Ammon's horn (tissue), 1 donor: ENCODE measurements at regions not wholly inside any gene's neighbourhood (a gene's known extent, or its start where the extent isn't known, plus 50 kb on each side); places are given as distances from the start of the nearest gene placed in this dataset.

ENCODE experiments used
- DNase-seq: peaks from one replicate; pipeline ENCODE4 v3.0.0-alpha.2; 2016; ENCODE audit warnings: low spot score

- DNase-seq, result peak; percentile 42
These were observed 156.3 kb downstream of the TMX1 start for GRCh38 chr14:51396222-51396815.

DNA sequence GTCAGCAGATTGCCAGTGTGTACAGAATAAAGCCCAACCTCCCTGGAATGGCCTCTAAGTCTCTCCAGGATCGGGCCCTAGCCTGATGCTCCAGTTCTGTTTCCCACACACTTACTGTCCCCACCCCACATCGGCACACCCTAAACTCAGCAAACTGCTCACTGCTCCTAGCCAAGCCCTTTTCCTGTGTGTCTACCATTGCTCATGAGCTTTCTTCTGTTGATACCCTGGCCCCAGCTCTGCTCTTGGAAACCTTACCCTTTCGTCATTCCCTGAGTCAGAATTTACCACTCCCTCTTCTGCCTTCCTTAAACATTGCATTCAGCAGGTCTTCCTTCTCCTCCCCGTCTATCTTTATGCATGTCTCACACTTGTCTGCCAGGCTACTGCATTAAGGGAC is 158.9 kb downstream of the TMX1 start:
- DNase-seq, result no peak

DNA sequence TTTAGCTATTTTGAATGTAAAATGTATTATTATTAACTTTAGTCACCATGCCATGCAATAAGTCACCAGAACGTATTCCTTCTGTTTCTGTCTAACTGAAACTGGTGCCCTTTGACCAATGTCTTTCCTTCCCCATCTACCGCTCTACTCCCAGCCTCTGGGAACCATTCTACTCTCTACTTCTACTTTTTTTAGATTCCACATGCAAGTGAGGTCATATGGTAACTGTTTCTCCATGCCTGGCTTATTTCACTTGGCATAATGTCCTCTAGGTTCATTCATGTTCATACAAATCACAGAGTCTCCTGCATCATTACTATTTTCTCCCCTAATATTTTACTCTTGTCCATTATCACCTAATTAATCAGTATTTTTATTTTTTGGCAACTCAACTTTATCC is 160.1 kb downstream of the TMX1 start:
- DNase-seq, result no peak

GRCh38 chr14:51401272-51401671 is 161.2 kb downstream of the TMX1 start:
- DNase-seq, result no peak

DNA sequence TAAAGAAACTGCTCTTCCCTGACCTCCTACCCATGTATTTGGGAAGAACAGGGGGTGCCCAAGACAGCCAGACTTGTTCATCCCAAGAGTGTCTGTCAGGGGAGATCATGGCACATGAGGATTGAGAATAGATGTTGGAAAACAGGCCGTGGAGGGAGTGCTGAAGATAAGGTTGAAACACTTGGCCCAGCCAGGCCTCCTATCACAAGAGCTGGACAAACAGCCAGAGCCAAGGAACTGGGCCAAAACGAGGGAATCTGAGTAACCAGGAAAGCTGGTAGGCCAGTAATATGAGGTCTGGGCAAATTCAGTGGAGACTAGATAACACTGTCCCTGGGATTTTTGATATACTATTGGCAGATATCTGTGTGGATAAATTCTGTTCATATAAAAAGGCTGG is 161.7 kb downstream of the TMX1 start:
- no peak for DNase-seq

DNA sequence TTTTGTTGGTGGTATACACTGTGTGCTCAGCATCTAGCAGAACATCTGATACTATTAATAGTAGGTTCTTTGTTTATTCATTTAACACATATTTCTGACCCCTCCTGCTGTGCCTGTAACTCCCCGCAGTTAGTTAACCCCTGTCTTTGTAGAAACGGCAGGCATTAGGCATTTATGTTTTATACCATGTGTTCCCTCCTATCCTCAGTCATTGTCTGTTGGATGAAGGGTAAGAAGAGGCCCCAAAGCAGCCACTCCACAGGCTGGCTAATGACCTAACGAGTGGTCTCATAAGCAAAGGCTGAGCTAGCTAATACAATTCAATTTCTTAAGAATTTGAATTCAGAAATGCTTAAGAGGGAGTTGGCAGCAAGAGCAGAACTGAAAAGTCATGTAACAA is 170.8 kb downstream of the TMX1 start:
- no peak for DNase-seq

DNA sequence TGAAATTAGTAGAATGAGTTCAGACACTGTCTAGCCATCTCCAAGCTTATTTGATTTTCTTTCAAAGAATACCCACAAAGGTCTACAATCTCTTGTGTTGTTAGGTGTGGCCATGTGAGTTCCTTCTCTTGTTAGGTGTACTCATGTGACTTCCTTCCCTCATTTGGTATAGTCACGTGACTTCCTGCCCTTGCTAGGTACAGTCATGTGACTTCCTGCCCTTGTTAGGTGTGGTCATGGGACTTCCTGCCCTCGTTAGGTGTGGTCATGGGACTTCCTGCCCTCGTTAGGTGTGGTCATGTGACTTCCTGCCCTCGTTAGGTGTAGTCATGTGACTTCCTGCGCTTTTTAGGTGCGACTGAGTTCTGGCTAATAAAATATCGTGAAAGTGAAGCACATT is 179.6 kb downstream of the TMX1 start:
- DNase-seq, result no peak

GRCh38 chr14:51422704-51423103 is 182.7 kb downstream of the TMX1 start:
- no peak for DNase-seq

DNA sequence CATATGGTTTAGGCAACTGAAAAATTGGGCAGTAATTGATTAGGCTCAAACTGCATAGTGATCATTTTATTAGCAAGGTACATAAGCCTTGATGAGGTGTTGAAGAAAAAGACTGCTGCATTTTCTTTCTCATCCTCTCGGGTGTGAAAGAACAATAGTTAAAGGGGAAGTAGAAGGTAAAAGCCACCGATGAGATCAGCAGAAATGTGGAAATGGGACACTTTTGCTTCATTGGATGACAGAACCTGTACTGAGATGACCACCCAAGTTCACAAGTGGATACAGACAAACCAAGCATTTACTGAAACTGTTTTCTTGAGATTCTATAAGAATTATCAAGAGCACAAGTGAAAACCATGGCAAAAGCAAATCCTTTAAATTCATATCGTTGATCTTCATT is 184.0 kb downstream of the TMX1 start:
- DNase-seq, result no peak

GRCh38 chr14:51424561-51425251 is 184.7 kb downstream of the TMX1 start:
- no peak for DNase-seq

- DNase-seq, result no peak
These were observed 188.9 kb downstream of the TMX1 start for GRCh38 chr14:51428981-51429380.

DNA sequence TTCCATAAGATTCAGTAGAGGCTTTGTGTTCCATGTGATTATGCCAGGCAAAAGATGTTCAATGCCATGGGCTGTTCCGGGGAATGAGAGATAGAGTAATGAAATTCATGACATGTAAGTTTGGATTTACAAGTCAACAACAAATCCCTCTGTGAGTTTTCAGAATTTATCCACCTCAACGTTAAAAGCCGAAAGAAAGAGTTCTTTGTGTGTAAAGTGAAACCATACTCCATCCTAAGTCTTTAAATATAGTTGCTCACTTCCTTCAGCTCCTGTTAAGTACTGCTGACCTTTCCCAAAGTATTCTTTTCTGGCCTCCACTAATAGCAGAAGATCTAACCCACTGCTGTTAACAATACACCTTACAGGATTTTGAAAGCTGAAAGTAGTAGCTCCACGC is 190.0 kb downstream of the TMX1 start:
- no peak for DNase-seq

DNA sequence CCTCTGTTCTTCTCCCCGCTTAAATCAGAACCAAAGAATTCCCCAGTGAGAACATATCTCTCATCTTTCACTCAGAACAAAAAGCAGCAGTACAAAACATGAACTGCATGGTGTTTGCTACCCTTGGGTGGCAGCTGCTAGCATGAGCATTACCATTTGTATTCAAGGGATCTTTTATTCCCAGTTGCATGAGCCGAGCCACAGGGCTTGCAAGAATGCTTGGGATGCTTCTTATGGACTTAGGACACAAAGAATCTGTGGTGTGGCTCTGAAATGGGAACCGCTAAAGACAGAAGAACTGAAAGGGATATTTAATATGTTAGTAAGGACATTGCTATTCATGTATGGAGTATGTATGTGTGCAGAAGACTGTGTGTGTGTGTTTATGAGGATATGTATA is 190.6 kb downstream of the TMX1 start:
- peak; percentile 72 for DNase-seq

GRCh38 chr14:51431033-51431709 is 191.1 kb downstream of the TMX1 start:
- no peak for DNase-seq

DNA sequence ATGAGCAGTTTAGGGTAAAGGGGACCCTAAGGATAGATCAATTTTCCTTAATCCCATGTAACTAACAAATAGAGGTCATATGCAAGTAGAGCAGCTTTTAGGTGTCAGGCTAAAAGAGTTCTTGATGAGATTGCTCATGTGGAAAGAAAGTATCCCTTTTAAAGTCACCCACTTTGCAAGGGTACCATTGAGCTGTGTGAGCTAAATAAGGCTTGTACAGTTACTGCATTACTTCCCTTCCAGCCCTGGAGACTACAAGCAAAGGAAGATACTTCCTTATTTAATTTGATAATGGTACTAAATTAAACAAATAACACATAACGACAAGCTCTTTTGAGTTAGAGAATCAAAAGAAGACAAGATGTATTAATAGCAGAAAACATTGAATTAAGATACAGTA is 191.7 kb downstream of the TMX1 start:
- DNase-seq, result no peak

DNA sequence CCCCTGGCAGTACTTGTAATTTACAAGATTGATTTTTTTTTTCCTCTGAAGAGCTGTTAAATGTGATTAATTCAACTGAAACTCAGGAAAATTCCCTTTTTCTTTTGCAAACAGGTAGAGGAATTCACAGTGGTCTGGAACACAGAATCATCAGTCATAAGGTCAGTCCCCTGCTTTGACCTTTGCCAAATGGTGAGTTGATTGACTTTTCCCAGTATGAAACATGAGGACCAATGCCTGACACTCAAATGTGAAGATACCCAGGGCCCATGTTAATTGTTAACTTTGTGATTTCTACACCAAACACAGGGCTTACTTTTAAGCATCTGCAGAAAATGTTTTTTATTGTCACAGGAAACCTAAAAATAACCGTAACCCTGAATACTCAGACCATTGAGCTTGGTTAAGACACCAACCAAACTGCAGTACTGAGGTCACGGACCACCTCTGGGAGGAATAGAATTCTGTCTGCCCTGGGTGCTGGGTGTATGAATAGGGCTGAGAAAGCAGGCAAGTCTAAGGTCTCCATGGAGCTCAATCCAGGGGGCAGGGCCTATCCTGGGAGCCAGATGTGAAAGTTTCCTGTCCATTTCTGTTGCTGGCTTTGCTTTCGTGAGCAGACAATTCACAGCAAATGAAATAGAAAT is 192.4 kb downstream of the TMX1 start:
- no peak for DNase-seq

GRCh38 chr14:51436630-51437029 is 196.6 kb downstream of the TMX1 start:
- DNase-seq, result no peak

DNA sequence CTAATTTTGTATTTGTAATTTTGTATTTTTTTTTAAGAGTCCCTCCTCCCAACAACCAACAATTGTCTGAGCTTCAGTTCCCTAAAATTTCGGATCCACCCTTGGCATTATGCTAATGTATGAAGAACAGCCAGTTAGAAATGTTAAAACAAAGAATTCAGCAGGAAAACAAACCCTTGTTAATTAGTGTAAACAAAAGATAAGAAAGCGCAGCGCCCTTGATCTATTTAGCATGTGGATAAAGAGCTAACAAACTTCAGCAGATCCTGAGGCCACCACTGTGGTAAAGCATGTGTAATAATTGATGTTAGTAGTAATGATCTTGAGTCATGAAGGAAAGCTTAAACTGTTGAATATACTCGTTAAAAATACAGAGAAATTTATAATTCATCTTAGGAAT is 199.8 kb downstream of the TMX1 start:
- DNase-seq, result no peak

DNA sequence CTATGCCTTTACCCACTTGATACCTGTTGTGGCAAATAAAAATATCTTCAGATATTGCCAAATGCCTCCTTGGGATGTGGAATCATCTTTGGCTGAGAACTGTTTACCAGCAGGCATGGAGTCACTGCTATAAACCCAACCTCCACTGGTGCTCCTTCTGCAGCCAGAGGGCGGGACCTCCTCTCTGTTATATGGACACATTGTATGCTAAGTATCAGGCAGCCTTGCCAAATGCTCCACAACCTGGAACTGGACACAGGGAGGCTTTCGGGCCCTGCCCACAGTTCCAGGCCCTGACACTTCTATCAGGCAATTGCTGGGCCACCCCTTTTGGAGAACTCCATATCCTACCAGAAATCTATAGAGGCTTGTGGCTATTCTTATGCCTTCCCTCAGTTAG is 201.0 kb downstream of the TMX1 start:
- no peak for DNase-seq

DNA sequence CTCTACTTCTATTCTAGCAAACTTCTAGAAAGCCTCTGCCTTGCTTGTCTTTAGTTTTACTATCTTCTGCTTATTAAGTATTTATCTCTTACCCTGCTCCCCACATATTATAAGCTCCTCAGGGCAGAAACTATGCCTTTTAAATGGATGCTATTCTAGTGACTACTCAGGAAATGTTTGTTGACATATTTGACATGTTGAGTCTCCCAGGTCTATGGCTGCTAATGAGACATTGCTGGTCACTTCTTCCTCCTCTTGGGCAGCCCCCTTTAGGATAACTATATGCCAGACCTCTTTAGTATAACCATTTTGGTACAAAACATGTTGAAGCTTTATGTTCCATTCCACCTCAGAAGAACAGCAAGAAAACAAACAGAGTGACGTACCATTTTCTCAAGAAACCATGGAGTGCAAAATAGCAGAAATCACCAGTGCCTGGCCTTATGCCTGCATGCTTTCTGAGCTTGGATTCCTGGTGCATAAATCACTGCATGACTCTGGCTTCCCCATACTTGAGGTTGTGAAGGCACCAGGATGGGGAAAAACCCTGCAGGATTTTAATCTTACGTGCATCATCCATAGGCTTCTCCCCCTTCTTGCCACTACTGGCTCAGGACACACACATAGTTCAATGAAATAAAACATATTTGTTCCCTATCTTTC is 202.6 kb downstream of the TMX1 start:
- DNase-seq, result no peak

- DNase-seq, result peak; percentile 67
These were observed 203.4 kb downstream of the TMX1 start for GRCh38 chr14:51443195-51444018.
